Nephron progenitor cell (in vitro differentiated cells): ENCODE measurements at regions not wholly inside any gene's neighbourhood (a gene's known extent, or its start where the extent isn't known, plus 50 kb on each side); places are given as distances from the start of the nearest gene placed in this dataset.
A peak's percentile ranks its signal among the peaks of the same experiment; 100 is the strongest.

Experiments
- DNase-seq: peaks from one replicate; pipeline ENCODE4 v3.0.0; 2021
- H3K27ac Mint-ChIP-seq: 2 replicates; pipeline ENCODE4 v1.8.0; 2021; ENCODE audit warnings: mild to moderate bottlenecking, moderate library complexity, mixed read lengths
- H3K27me3 Mint-ChIP-seq: 2 replicates; pipeline ENCODE4 v1.8.0; 2021; ENCODE audit warnings: mild to moderate bottlenecking, low read depth, mixed read lengths; ENCODE audit not compliant: poor library complexity
- H3K36me3 Mint-ChIP-seq: 2 replicates; pipeline ENCODE4 v1.8.0; 2021; ENCODE audit warnings: low read depth, mixed read lengths
- H3K4me1 Mint-ChIP-seq: 2 replicates; pipeline ENCODE4 v1.8.0; 2021; ENCODE audit warnings: mixed read lengths
- H3K4me3 Mint-ChIP-seq: 2 replicates; pipeline ENCODE4 v1.8.0; 2021; ENCODE audit warnings: mild to moderate bottlenecking, moderate library complexity, mixed read lengths
- H3K9me3 Mint-ChIP-seq: 2 replicates; pipeline ENCODE4 v1.8.0; 2021; ENCODE audit warnings: mild to moderate bottlenecking, moderate library complexity, mixed read lengths
- CTCF ChIP-seq: fragments of 200-600 bp; sonication (generic); IDR thresholded peaks from 2 replicates; pipeline ENCODE4 v1.5.0; 2021; ENCODE audit warnings: antibody characterized with exemption

- peaks cover 17% of the 10 kb centered on the region for H3K4me1 Mint-ChIP-seq
Observed at GRCh38 chr6:11386323-11386722, 151.2 kb upstream of the TMEM170B start.

DNA sequence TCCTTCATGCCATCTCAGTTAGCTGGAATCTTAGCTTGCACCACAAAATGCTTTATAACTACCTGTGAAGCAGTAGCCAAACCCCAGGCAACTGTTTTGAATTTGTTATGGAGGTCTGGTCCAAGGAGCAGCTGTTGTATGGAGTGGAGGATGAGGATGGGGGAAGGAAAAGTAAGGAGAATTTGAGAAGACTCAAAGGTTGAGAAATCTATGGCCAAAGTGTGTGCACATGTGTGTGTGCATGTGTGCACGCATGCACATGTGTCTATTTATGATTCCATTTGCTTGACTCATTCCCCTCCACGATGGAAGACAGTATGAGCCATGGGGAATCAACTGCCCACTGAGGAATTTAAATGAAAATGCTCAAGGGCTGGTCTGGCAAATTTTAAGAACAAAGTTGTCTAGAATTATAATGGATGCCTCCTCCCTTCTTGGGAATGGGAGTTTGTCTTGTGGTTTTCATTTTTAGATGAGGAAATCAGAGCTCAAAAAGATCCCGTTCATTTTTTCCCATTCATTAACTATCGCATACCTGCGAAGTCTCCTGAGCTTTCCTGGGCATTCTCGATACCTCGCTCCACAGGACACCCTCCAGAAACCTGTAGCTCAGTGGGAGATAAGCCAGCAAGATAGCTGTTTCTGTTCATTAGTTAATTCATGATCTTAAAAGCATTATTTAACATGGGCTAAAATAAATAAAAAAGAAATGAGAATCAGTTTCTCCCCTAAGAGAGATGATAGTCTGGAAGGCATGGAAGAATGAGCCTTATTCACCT lies 152.3 kb upstream of the NEDD9 start:
- no peaks in the 10 kb centered on the region for H3K9me3 Mint-ChIP-seq
- H3K36me3 Mint-ChIP-seq: no peaks in the 10 kb centered on the region
- no peaks in the 10 kb centered on the region for H3K27me3 Mint-ChIP-seq
- no peak for DNase-seq
- no peak overlapping the region for H3K4me3 Mint-ChIP-seq
- no peak overlapping the region for H3K27ac Mint-ChIP-seq
- TF ChIP-seq CTCF: no peak
- H3K4me1 Mint-ChIP-seq: peaks cover 20% of the 10 kb centered on the region

More at GRCh38 chr6:11386323-11386722, 151.2 kb upstream of the TMEM170B start:
- Mint-ChIP-seq H3K4me3 (no peak overlapping the region), H3K9me3 (peaks cover 8% of the 10 kb centered on the region), H3K36me3 (no peaks in the 10 kb centered on the region), H3K27me3 (no peaks in the 10 kb centered on the region), H3K27ac (no peak overlapping the region)
- no peak for DNase-seq
- no peak for TF ChIP-seq CTCF

DNA sequence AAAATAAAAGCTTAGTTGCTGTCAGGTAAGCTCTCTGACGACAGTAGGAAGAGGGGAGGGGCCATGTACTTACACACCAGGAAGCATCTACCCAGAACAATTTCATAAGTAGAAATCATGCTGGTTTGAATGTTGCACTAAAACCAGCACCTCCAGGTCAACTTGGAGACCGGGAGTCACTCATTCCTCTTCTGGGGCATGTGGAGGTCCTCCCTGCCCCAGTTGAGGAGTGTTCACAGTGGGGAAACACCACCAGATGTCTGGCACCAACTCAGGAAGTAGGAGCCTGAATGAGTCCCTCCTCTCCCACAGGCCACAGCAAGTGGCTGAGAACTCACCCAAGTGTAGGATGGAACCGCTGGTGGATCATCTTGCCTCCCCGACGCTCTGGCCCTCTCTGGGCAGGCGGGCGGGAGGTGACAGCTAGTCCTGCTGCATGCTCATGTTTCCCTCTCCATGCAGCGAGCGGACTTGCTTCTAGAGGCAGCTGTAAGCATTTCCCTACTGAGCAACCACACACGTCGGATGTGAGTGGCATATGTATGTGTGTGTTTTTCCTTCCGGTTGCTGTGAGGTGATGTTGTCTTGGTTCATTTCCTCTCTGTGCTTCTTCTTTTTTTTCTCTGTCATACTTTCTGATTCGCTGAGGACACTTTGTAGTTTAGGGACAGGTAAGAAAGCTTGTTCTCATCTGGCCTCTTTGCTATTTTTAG lies 149.5 kb upstream of the NEDD9 start:
- Mint-ChIP-seq H3K4me1 (peaks cover 20% of the 10 kb centered on the region), H3K4me3 (no peak overlapping the region), H3K27me3 (no peaks in the 10 kb centered on the region), H3K9me3 (peaks cover 9% of the 10 kb centered on the region), H3K27ac (peak overlapping the region; percentile 15), H3K36me3 (no peaks in the 10 kb centered on the region)
- DNase-seq: no peak
- no peak for TF ChIP-seq CTCF

GRCh38 chr6:11380969-11381744 lies 148.7 kb upstream of the NEDD9 start:
- no peak for DNase-seq
- peaks cover 20% of the 10 kb centered on the region for H3K4me1 Mint-ChIP-seq
- H3K27me3 Mint-ChIP-seq: no peaks in the 10 kb centered on the region
- H3K4me3 Mint-ChIP-seq: no peak overlapping the region
- H3K9me3 Mint-ChIP-seq: peaks cover 12% of the 10 kb centered on the region
- no peak overlapping the region for H3K27ac Mint-ChIP-seq
- no peak for TF ChIP-seq CTCF
- H3K36me3 Mint-ChIP-seq: peaks cover 2% of the 10 kb centered on the region

GRCh38 chr6:11380549-11380948 lies 148.1 kb upstream of the NEDD9 start:
- DNase-seq: no peak
- Mint-ChIP-seq H3K27me3 (no peaks in the 10 kb centered on the region), H3K9me3 (peaks cover 15% of the 10 kb centered on the region), H3K4me1 (peaks cover 20% of the 10 kb centered on the region), H3K27ac (no peak overlapping the region), H3K4me3 (no peak overlapping the region), H3K36me3 (peaks cover 5% of the 10 kb centered on the region)
- TF ChIP-seq CTCF: no peak
